PC-3 (cell line): ENCODE measurements at regions not wholly inside any gene's neighbourhood (a gene's known extent, or its start where the extent isn't known, plus 50 kb on each side); places are given as distances from the start of the nearest gene placed in this dataset.

Experiments used
- ATAC-seq: fragments of 200-7000 bp; cut with Tn5 transposase; 2 replicates; pipeline ENCODE4 v1.9.1; 2020; ENCODE audit warnings: mild to moderate bottlenecking, moderate library complexity
- BruUV-seq: library from RNA; stranded (reverse); fragments of 400-500 nt; replicated peaks from 2 replicates; lab custom pipeline; 2021; lab: Mats Ljungman, UMichigan
- CTCF ChIA-PET: fragments of 300-600 bp; sonication (Branson Sonifier 250); formaldehyde crosslinking; loops from one replicate; lab custom pipeline; 2022; ENCODE audit warnings: antibody characterized with exemption; lab: Charles Lee
- POLR2A ChIA-PET: fragments of 300-600 bp; sonication (Branson Sonifier 250); formaldehyde crosslinking; loops from one replicate; lab custom pipeline; 2022; ENCODE audit warnings: antibody characterized with exemption; ENCODE audit not compliant: unreplicated experiment; lab: Charles Lee
- DNase-seq: peaks from one replicate; pipeline ENCODE4 v3.0.0-alpha.2; 2015
- H2AFZ ChIP-seq: fragments of 300-600 bp; sonication (generic); 2 replicates; pipeline ENCODE4 v1.6.0; 2016; ENCODE audit warnings: antibody characterized with exemption, low read length
- H3F3A ChIP-seq: fragments of 300-600 bp; sonication (generic); one replicate; pipeline ENCODE4 v1.6.0; 2017; ENCODE audit warnings: antibody characterized with exemption, low read length, control low read depth, mild to moderate bottlenecking; ENCODE audit not compliant: unreplicated experiment
- H3K27ac ChIP-seq: fragments of 300-600 bp; sonication (generic); 2 replicates; pipeline ENCODE4 v1.5.1; 2016; ENCODE audit warnings: mild to moderate bottlenecking, low read length
- H3K27me3 ChIP-seq: fragments of 300-600 bp; sonication (generic); 2 replicates; pipeline ENCODE4 v1.6.1; 2016; ENCODE audit warnings: low read length, mixed read lengths
- H3K36me3 ChIP-seq: fragments of 300-600 bp; sonication (generic); 2 replicates; pipeline ENCODE4 v1.6.1; 2016; ENCODE audit warnings: low read depth, mixed run types, low read length, mixed read lengths
- H3K4me1 ChIP-seq: fragments of 300-600 bp; sonication (generic); 2 replicates; pipeline ENCODE4 v1.5.1; 2016; ENCODE audit warnings: low read length; ENCODE audit not compliant: insufficient read depth
- H3K4me2 ChIP-seq: fragments of 300-600 bp; sonication (generic); 2 replicates; pipeline ENCODE4 v1.6.0; 2016; ENCODE audit warnings: low read length
- H3K4me3 ChIP-seq: fragments of 300-600 bp; sonication (generic); 2 replicates; pipeline ENCODE4 v1.5.1; 2016; ENCODE audit warnings: mild to moderate bottlenecking, low read length, mixed read lengths
- H3K79me2 ChIP-seq: fragments of 300-600 bp; sonication (generic); 2 replicates; pipeline ENCODE4 v1.6.1; 2017; ENCODE audit warnings: low read length, mixed read lengths
- H3K9ac ChIP-seq: fragments of 300-600 bp; sonication (generic); 2 replicates; pipeline ENCODE4 v1.6.0; 2016; ENCODE audit warnings: mild to moderate bottlenecking, low read length
- H3K9me2 ChIP-seq: fragments of 300-600 bp; sonication (generic); replicated peaks from 2 replicates; pipeline ENCODE4 v1.6.1; 2016; ENCODE audit warnings: mixed run types, low read length, mixed read lengths
- H3K9me3 ChIP-seq: fragments of 300-600 bp; sonication (generic); 2 replicates; pipeline ENCODE4 v1.6.1; 2016; ENCODE audit warnings: low read length, mixed read lengths
- H4K20me1 ChIP-seq: fragments of 300-600 bp; sonication (generic); 2 replicates; pipeline ENCODE4 v1.6.1; 2016; ENCODE audit warnings: low read length, mixed read lengths
- EZH2 ChIP-seq: fragments of 300-600 bp; sonication (generic); IDR thresholded peaks from one replicate; pipeline ENCODE4 v1.6.1; 2017; ENCODE audit warnings: antibody characterized with exemption, mild to moderate bottlenecking, low read length; ENCODE audit not compliant: unreplicated experiment
- EZH2phosphoT487 ChIP-seq: fragments of 300-600 bp; sonication (generic); IDR thresholded peaks from 2 replicates; pipeline ENCODE4 v1.6.1; 2018; ENCODE audit warnings: mild to moderate bottlenecking, antibody characterized with exemption, low read length, borderline replicate concordance
- intact Hi-C: fragments of 100-400 bp; cut with micrococcal nuclease; formaldehyde crosslinking; loops from 2 replicates; pipeline ENCODE4 v1.9.0; 2023
- TF ChIP-seq, protein P1 (sequence below): fragments of 300-600 bp; sonication (generic); conservative IDR thresholded peaks from 2 replicates; pipeline ENCODE4 v1.5.1; 2017; ENCODE audit warnings: antibody characterized with exemption, low read depth, mild to moderate bottlenecking, low read length

DNA sequence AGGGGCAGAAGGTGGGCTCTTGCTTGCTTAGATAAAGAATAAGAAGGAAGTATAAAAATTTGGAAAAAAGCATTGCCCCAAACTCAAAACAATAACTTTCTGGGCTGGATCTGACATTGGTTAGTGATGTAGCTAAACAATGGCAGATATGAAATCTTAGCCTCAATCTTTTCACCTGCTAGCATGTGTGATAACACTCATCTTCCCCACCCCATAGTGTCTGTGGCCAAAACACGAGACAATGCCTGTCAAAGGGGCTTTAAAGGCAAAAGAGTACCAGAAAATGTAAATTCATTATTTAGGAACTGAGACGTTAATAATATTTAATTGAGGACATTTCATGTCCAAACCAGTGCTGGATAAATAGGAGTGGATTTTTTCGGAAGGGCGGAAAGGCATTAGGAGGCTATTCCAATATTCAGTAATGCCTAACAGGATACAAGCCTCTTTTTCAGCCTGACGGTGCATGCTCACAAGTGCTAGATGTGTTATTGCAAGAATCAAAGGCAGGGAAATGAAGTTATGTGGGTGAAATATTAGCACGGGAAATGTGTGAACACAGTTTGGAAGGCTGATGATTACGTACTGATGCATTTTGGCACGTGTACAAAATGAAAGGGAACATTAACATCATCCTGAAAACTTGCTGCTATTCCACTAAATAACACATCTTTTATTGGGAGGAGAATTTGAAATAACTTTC, 395.7 kb downstream of the GALR1 start:
- BruUV-seq: no TSS peak
- POLR2A ChIA-PET: no interaction called here

DNA sequence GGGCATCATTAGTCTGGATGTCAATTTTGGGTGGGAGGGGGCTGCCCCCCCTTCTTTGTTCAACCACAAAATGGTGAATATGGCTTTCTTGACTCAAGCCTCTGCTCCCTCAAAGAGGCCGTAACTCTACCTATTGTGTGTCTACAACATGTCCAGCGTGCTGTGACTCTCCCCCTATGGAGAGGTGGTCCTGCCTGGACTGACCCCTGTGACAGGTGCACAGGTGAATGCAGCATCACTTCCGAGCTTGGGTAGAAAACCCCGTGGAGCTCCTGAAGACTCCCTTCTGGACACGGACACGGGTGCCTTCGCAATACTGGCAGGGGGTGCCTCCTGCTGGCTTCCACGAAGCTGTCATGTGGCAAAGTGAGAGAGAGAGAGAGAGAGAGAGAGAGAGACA, 397.8 kb downstream of the GALR1 start:
- no peaks in the 10 kb centered on the region for H3K9me3 ChIP-seq
- H3F3A ChIP-seq: no peaks in the 10 kb centered on the region
- H3K4me3 ChIP-seq: no peak overlapping the region
- POLR2A ChIA-PET: no interaction called here
- no peaks in the 10 kb centered on the region for H3K36me3 ChIP-seq
- H3K79me2 ChIP-seq: no peaks in the 10 kb centered on the region
- H2AFZ ChIP-seq: no peak overlapping the region
- no peak overlapping the region for H3K4me2 ChIP-seq
- no peak for DNase-seq
- H3K27me3 ChIP-seq: 0 out of 2 replicates have a peak, but pooled peaks cover 4% of the 10 kb centered on the region
- TF ChIP-seq EZH2phosphoT487 (no peak), EZH2 (no peak)
- no peak overlapping the region for H3K27ac ChIP-seq
- no peak for ATAC-seq
- no peak overlapping the region for H3K9ac ChIP-seq
- BruUV-seq: no TSS peak
- CTCF ChIA-PET: no interaction called here
- no peaks in the 10 kb centered on the region for H3K9me2 ChIP-seq
- H4K20me1 ChIP-seq: no peaks in the 10 kb centered on the region
- intact Hi-C loops: no loop called here
- no peaks in the 10 kb centered on the region for H3K4me1 ChIP-seq

More for the DNA sequence above, 395.7 kb downstream of the GALR1 start:
- Histone ChIP-seq H3F3A (no peaks in the 10 kb centered on the region), H3K4me3 (no peak overlapping the region), H3K4me1 (no peaks in the 10 kb centered on the region), H3K4me2 (no peak overlapping the region), H4K20me1 (no peaks in the 10 kb centered on the region), H3K36me3 (no peaks in the 10 kb centered on the region), H3K27me3 (no peaks in the 10 kb centered on the region), H2AFZ (no peak overlapping the region), H3K79me2 (no peaks in the 10 kb centered on the region), H3K27ac (no peak overlapping the region), H3K9ac (no peak overlapping the region), H3K9me3 (no peaks in the 10 kb centered on the region), H3K9me2 (no peaks in the 10 kb centered on the region)
- intact Hi-C loops: no loop called here
- ATAC-seq (no peak), DNase-seq (no peak)
- TF ChIP-seq, protein P1, sequence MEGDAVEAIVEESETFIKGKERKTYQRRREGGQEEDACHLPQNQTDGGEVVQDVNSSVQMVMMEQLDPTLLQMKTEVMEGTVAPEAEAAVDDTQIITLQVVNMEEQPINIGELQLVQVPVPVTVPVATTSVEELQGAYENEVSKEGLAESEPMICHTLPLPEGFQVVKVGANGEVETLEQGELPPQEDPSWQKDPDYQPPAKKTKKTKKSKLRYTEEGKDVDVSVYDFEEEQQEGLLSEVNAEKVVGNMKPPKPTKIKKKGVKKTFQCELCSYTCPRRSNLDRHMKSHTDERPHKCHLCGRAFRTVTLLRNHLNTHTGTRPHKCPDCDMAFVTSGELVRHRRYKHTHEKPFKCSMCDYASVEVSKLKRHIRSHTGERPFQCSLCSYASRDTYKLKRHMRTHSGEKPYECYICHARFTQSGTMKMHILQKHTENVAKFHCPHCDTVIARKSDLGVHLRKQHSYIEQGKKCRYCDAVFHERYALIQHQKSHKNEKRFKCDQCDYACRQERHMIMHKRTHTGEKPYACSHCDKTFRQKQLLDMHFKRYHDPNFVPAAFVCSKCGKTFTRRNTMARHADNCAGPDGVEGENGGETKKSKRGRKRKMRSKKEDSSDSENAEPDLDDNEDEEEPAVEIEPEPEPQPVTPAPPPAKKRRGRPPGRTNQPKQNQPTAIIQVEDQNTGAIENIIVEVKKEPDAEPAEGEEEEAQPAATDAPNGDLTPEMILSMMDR: no peak
- TF ChIP-seq EZH2phosphoT487 (no peak), EZH2 (no peak)
- CTCF ChIA-PET: no interaction called here

DNA sequence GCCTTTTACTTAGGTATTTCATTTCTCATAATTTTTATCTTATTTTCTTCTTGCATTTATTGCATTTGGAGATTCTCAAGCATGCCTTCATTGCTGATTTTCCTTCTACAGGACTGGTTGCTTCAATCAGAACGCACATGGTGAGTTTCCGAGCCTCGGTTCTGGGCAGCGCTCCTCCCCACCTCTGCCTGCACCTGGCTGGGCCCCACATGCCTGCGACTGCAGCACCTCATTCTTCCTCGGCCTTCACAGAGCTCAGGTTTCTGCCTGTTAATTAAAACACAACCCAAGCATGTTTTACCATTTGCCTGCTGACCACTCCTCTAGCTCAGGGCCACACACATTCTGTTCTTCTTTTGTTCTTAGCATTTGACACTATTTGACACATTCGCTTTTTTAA, 398.8 kb downstream of the GALR1 start:
- no peak overlapping the region for H3K4me3 ChIP-seq
- H3K9ac ChIP-seq: no peak overlapping the region
- H3K4me2 ChIP-seq: no peak overlapping the region
- no peak for TF ChIP-seq EZH2
- TF ChIP-seq, protein P1: no peak
- no peak for TF ChIP-seq EZH2phosphoT487
- DNase-seq: no peak
- no peaks in the 10 kb centered on the region for H3F3A ChIP-seq
- no peaks in the 10 kb centered on the region for H3K79me2 ChIP-seq
- no peaks in the 10 kb centered on the region for H3K36me3 ChIP-seq
- no peaks in the 10 kb centered on the region for H3K9me2 ChIP-seq
- no TSS peak for BruUV-seq
- no peak for ATAC-seq
- CTCF ChIA-PET: interaction anchor here (0.6 kb wide), 1 partner anchor 430 kb away, joined by 3 read pairs; no protein-coding TSS in a partner anchor
- intact Hi-C loops: no loop called here
- POLR2A ChIA-PET: no interaction called here
- no peaks in the 10 kb centered on the region for H3K4me1 ChIP-seq
- H4K20me1 ChIP-seq: no peaks in the 10 kb centered on the region
- no peaks in the 10 kb centered on the region for H3K9me3 ChIP-seq
- no peak overlapping the region for H3K27ac ChIP-seq
- no peak overlapping the region for H2AFZ ChIP-seq
- H3K27me3 ChIP-seq: peaks cover 6% of the 10 kb centered on the region; the same call in 1 of the 2 replicates
